GM12878 (cell line): ENCODE measurements at regions not wholly inside any gene's neighbourhood (a gene's known extent, or its start where the extent isn't known, plus 50 kb on each side); places are given as distances from the start of the nearest gene placed in this dataset.

ENCODE experiments used
- ATF7 ChIP-seq: fragments of 450-650 bp; IDR thresholded peaks from 2 replicates; pipeline ENCODE4 v1.6.1; 2016; ENCODE audit warnings: low read depth, mild to moderate bottlenecking
- EZH2 ChIP-seq: IDR thresholded peaks from 2 replicates; pipeline ENCODE4 v1.6.1; 2012; ENCODE audit warnings: low read depth, mild to moderate bottlenecking, control low read depth, inconsistent platforms, low read length, borderline replicate concordance; ENCODE audit not compliant: control insufficient read depth
- GABPA ChIP-seq: IDR thresholded peaks from 2 replicates; pipeline ENCODE4 v1.6.1; 2014; ENCODE audit warnings: antibody characterized with exemption, low read depth, mild to moderate bottlenecking, inconsistent platforms
- KDM1A ChIP-seq: fragments of 200-600 bp; sonication (generic); IDR thresholded peaks from 2 replicates; pipeline ENCODE4 v1.6.1; 2016; ENCODE audit warnings: borderline replicate concordance
- POLR2A ChIP-seq: IDR thresholded peaks from 2 replicates; pipeline ENCODE4 v1.6.1; 2011; ENCODE audit warnings: low read depth, mild to moderate bottlenecking, low read length
- RFX5 ChIP-seq: IDR thresholded peaks from 2 replicates; pipeline ENCODE4 v1.6.1; 2011; ENCODE audit warnings: low read depth, low read length, improper control_type of control experiment
- SP1 ChIP-seq: IDR thresholded peaks from one replicate; pipeline ENCODE4 v1.6.1; 2011; ENCODE audit warnings: low read depth, low read length
- TF ChIP-seq, protein P1 (sequence below), 3 experiments: IDR thresholded peaks in 2 of 3; conservative IDR thresholded peaks in 1 of 3; 2 replicates each; pipeline ENCODE4 v1.5.1; 2011; ENCODE audit warnings: low read depth in 3 of 3, low read length in 3 of 3, mild to moderate bottlenecking in 3 of 3, control low read depth in 2 of 3, moderate library complexity in 2 of 3, inconsistent platforms in 1 of 3, mixed read lengths in 1 of 3; ENCODE audit not compliant: control insufficient read depth in 2 of 3, insufficient read depth in 1 of 3; ENCODE audit errors: extremely low read depth in 1 of 3
- TF ChIP-seq, protein P2 (sequence below): IDR thresholded peaks from 2 replicates; pipeline ENCODE4 v1.6.1; 2011; ENCODE audit warnings: low read depth, low read length, improper control_type of control experiment, borderline replicate concordance
- TF ChIP-seq, protein P3 (sequence below): fragments of 450-650 bp; IDR thresholded peaks from 2 replicates; pipeline ENCODE4 v1.6.1; 2014; ENCODE audit warnings: mild to moderate bottlenecking

DNA sequence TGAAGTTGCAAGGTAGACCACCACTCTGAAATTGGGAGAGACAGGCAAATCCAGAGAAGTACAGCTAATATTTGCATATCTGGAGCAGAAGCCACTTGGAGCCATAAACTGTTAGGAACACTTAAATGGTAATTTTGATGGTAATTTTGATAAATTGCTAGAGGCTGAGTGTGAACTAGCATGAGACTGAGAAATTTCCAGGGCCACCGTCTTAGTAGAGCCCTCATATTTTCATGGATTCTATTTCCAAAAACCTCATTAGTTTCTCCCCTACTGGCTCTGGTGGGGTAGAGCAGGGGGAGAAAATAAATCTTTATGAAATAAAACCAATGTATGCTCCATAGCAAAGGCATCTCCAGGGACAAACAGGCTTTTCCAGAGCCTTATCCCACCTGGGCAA lies 429.4 kb upstream of the DIPK2B start:
- TF ChIP-seq, protein P1, sequence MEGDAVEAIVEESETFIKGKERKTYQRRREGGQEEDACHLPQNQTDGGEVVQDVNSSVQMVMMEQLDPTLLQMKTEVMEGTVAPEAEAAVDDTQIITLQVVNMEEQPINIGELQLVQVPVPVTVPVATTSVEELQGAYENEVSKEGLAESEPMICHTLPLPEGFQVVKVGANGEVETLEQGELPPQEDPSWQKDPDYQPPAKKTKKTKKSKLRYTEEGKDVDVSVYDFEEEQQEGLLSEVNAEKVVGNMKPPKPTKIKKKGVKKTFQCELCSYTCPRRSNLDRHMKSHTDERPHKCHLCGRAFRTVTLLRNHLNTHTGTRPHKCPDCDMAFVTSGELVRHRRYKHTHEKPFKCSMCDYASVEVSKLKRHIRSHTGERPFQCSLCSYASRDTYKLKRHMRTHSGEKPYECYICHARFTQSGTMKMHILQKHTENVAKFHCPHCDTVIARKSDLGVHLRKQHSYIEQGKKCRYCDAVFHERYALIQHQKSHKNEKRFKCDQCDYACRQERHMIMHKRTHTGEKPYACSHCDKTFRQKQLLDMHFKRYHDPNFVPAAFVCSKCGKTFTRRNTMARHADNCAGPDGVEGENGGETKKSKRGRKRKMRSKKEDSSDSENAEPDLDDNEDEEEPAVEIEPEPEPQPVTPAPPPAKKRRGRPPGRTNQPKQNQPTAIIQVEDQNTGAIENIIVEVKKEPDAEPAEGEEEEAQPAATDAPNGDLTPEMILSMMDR (IDR thresholded peaks at IDR 0.05 in 2 of 3, conservative IDR thresholded peaks at IDR 0.05 in 1 of 3; ENCODE audit: control insufficient read depth in 2 of 3, extremely low read depth in 1 of 3, insufficient read depth in 1 of 3, low read depth in 3 of 3, low read length in 3 of 3), result no peak
- TF ChIP-seq RFX5, result no peak
- no peak for TF ChIP-seq EZH2
- no peak for TF ChIP-seq ATF7
- TF ChIP-seq, protein P2, sequence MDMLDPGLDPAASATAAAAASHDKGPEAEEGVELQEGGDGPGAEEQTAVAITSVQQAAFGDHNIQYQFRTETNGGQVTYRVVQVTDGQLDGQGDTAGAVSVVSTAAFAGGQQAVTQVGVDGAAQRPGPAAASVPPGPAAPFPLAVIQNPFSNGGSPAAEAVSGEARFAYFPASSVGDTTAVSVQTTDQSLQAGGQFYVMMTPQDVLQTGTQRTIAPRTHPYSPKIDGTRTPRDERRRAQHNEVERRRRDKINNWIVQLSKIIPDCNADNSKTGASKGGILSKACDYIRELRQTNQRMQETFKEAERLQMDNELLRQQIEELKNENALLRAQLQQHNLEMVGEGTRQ, result no peak
- no peak for TF ChIP-seq KDM1A
- TF ChIP-seq, protein P3, sequence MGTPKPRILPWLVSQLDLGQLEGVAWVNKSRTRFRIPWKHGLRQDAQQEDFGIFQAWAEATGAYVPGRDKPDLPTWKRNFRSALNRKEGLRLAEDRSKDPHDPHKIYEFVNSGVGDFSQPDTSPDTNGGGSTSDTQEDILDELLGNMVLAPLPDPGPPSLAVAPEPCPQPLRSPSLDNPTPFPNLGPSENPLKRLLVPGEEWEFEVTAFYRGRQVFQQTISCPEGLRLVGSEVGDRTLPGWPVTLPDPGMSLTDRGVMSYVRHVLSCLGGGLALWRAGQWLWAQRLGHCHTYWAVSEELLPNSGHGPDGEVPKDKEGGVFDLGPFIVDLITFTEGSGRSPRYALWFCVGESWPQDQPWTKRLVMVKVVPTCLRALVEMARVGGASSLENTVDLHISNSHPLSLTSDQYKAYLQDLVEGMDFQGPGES, result no peak
- no peak for TF ChIP-seq SP1
- TF ChIP-seq GABPA, result no peak
- TF ChIP-seq POLR2A, result no peak
